Kidney epithelial cell (primary cell): ENCODE measurements at regions not wholly inside any gene's neighbourhood (a gene's known extent, or its start where the extent isn't known, plus 50 kb on each side); places are given as distances from the start of the nearest gene placed in this dataset.

Source experiments
- DNase-seq: peaks from one replicate; pipeline ENCODE4 v3.0.0-alpha.2; 2010; ENCODE audit warnings: low read depth
- H3K27me3 ChIP-seq: 2 replicates; pipeline ENCODE4 v1.6.0; 2011; ENCODE audit warnings: low read length; ENCODE audit not compliant: control insufficient read depth, insufficient read depth
- H3K36me3 ChIP-seq: 2 replicates; pipeline ENCODE4 v1.5.1; 2011; ENCODE audit warnings: low read length; ENCODE audit not compliant: control insufficient read depth, insufficient read depth
- H3K4me3 ChIP-seq: 2 replicates; pipeline ENCODE4 v1.5.1; 2011; ENCODE audit warnings: low read depth, mild to moderate bottlenecking, control low read depth, low read length
- CTCF ChIP-seq: IDR thresholded peaks from 2 replicates; pipeline ENCODE4 v1.5.1; 2011; ENCODE audit warnings: mild to moderate bottlenecking, moderate library complexity, low read length, control low read depth, inconsistent platforms; ENCODE audit not compliant: insufficient read depth, poor library complexity, severe bottlenecking

GRCh38 chr20:7829031-7829430 is 111.2 kb downstream of the HAO1 start:
- H3K4me3 ChIP-seq, result no peak overlapping the region

GRCh38 chr20:7829776-7830175 is 110.5 kb downstream of the HAO1 start:
- no peak for TF ChIP-seq CTCF

More at GRCh38 chr20:7829031-7829430, 111.2 kb downstream of the HAO1 start:
- no peak for TF ChIP-seq CTCF
- DNase-seq, result no peak
- H3K27me3 ChIP-seq, result no peaks in the 10 kb centered on the region
- no peaks in the 10 kb centered on the region for H3K36me3 ChIP-seq

More at GRCh38 chr20:7829776-7830175, 110.5 kb downstream of the HAO1 start:
- Histone ChIP-seq H3K27me3 (no peaks in the 10 kb centered on the region), H3K4me3 (no peak overlapping the region), H3K36me3 (no peaks in the 10 kb centered on the region)
- no peak for DNase-seq
